K562 (cell line): ENCODE measurements at regions not wholly inside any gene's neighbourhood (a gene's known extent, or its start where the extent isn't known, plus 50 kb on each side); places are given as distances from the start of the nearest gene placed in this dataset.

Experiments used
- ATAC-seq: fragments of 200-7000 bp; cut with Tn5 transposase; 3 replicates; pipeline ENCODE4 v1.9.1; 2020; ENCODE audit warnings: moderate library complexity
- BruUV-seq: library from RNA; stranded (reverse); fragments of 400-500 nt; replicated peaks from 2 replicates; lab custom pipeline; 2021; lab: Mats Ljungman, UMichigan
- CTCF ChIA-PET: fragments of 300-600 bp; formaldehyde crosslinking; extraction: SDS; loops from one replicate; lab custom pipeline; 2021; ENCODE audit warnings: low intra/inter-chr PET ratio; lab: Yijun Ruan, JAX
- POLR2A ChIA-PET: fragments of 300-600, 350-650 bp; sonication (Branson Sonifier 250); formaldehyde crosslinking; extraction: SDS; loops from one replicate; lab custom pipeline; 2021; ENCODE audit warnings: antibody characterized with exemption, inconsistent platforms; lab: Yijun Ruan, JAX
- DNase-seq, 4 experiments: peaks; one replicate each; pipeline versions ENCODE4 v3.0.0 to v3.0.0-alpha.2; 2011 to 2018; ENCODE audit warnings: low spot score in 3 of 4, mixed read lengths in 3 of 4; ENCODE audit errors: extremely low read depth in 1 of 4
- FAIRE-seq: peaks from 2 replicates; lab custom pipeline; 2011; peaks lifted over from hg19 to GRCh38; lab: Jason Lieb, UNC
- H2AFZ ChIP-seq: 2 replicates; pipeline ENCODE4 v1.6.0; 2011; ENCODE audit warnings: low read depth, low read length, control low read depth, inconsistent platforms
- H3K27ac ChIP-seq: fragments of 200-600 bp; 3 replicates; pipeline ENCODE4 v1.8.0; 2011; ENCODE audit warnings: low read depth, mild to moderate bottlenecking, control low read depth, inconsistent platforms, low read length, moderate library complexity, mixed read lengths; ENCODE audit errors: extremely low read depth
- H3K27me3 ChIP-seq, 2 experiments: fragments of 300-600 bp in 1 of 2; 2 replicates in 1 of 2; 3 replicates in 1 of 2; pipeline versions ENCODE4 v1.6.0 to v1.8.0; 2011; ENCODE audit warnings: inconsistent platforms in 2 of 2, low read length in 2 of 2, mild to moderate bottlenecking in 1 of 2, mixed read lengths in 1 of 2, moderate library complexity in 1 of 2; ENCODE audit not compliant: control insufficient read depth in 2 of 2, insufficient read depth in 2 of 2
- H3K36me3 ChIP-seq: fragments of 300-600 bp; 3 replicates; pipeline ENCODE4 v1.8.0; 2011; ENCODE audit warnings: mild to moderate bottlenecking, low read length, inconsistent platforms; ENCODE audit not compliant: control insufficient read depth, insufficient read depth
- H3K4me1 ChIP-seq, 2 experiments: fragments of 200-600 bp in 1 of 2; replicated peaks in 1 of 2; 2 replicates in 1 of 2; 3 replicates in 1 of 2; pipeline versions ENCODE4 v1.5.1 to v1.8.0; 2011; ENCODE audit warnings: inconsistent platforms in 2 of 2, low read length in 2 of 2, mild to moderate bottlenecking in 1 of 2, mixed read lengths in 1 of 2, moderate library complexity in 1 of 2; ENCODE audit not compliant: control insufficient read depth in 2 of 2, insufficient read depth in 2 of 2
- H3K4me2 ChIP-seq: 2 replicates; pipeline ENCODE4 v1.6.1; 2011; ENCODE audit warnings: low read length, control low read depth, inconsistent platforms, mixed read lengths; ENCODE audit not compliant: insufficient read depth
- H3K4me3 ChIP-seq: fragments of 200-600 bp; sonication (generic), shearing (Covaris generic); 2 replicates; pipeline ENCODE4 v1.5.1; 2016; ENCODE audit warnings: control low read depth, inconsistent platforms
- H3K79me2 ChIP-seq: fragments of 200-600 bp; 3 replicates; pipeline ENCODE4 v1.8.0; 2011; ENCODE audit warnings: low read length, inconsistent platforms; ENCODE audit not compliant: control insufficient read depth, insufficient read depth
- H3K9ac ChIP-seq, 2 experiments: 2 replicates each; pipeline versions ENCODE4 v1.6.0 to v1.6.1; 2011; ENCODE audit warnings: low read depth in 2 of 2, low read length in 2 of 2, control low read depth in 1 of 2, inconsistent platforms in 1 of 2, mild to moderate bottlenecking in 1 of 2, mixed read lengths in 1 of 2; ENCODE audit not compliant: insufficient read depth in 1 of 2
- H3K9me1 ChIP-seq: one replicate; pipeline ENCODE4 v1.6.0; 2011; ENCODE audit warnings: inconsistent platforms, mild to moderate bottlenecking, low read length, moderate library complexity; ENCODE audit not compliant: control insufficient read depth, insufficient read depth
- H3K9me3 ChIP-seq: replicated peaks from 2 replicates; pipeline ENCODE4 v1.5.1; 2011; ENCODE audit warnings: low read depth, low read length, inconsistent platforms; ENCODE audit not compliant: control insufficient read depth, insufficient read depth
- H4K20me1 ChIP-seq: replicated peaks from 2 replicates; pipeline ENCODE4 v1.6.1; 2011; ENCODE audit warnings: low read length, inconsistent platforms, mixed read lengths; ENCODE audit not compliant: control insufficient read depth, insufficient read depth
- CBX1 ChIP-seq: sonication (generic); IDR thresholded peaks from 2 replicates; pipeline ENCODE4 v1.6.1; 2016; ENCODE audit warnings: antibody characterized with exemption, low read depth, mild to moderate bottlenecking
- DACH1 ChIP-seq: fragments of 450-650 bp; IDR thresholded peaks from 2 replicates; pipeline ENCODE4 v1.6.1; 2018; ENCODE audit not compliant: partially characterized antibody
- HSF4 ChIP-seq: fragments of 250-450 bp; sonication (Bioruptor Pico); IDR thresholded peaks from 2 replicates; pipeline ENCODE4 v2.1.2; 2022; ENCODE audit warnings: mild to moderate bottlenecking, moderate library complexity, borderline replicate concordance
- JUN ChIP-seq, 2 experiments: sonication (generic) in 1 of 2; formaldehyde crosslinking in 1 of 2; IDR thresholded peaks; 2 replicates each; pipeline versions ENCODE4 v1.6.1 to v1.8.0; 2012 to 2022; ENCODE audit warnings: borderline replicate concordance in 2 of 2, mild to moderate bottlenecking in 2 of 2, improper control_type of control experiment in 1 of 2, low read depth in 1 of 2, low read length in 1 of 2, missing genetic modification reagents in 1 of 2
- MCM3 ChIP-seq: fragments of 450-650 bp; IDR thresholded peaks from 2 replicates; pipeline ENCODE4 v1.6.1; 2016
- NCOR1 ChIP-seq: fragments of 450-650 bp; IDR thresholded peaks from 2 replicates; pipeline ENCODE4 v1.6.1; 2016; ENCODE audit warnings: mild to moderate bottlenecking, moderate library complexity
- NR2C1 ChIP-seq, 2 experiments: fragments of 450-650 bp; IDR thresholded peaks; 2 replicates each; pipeline ENCODE4 v1.6.1; 2017; ENCODE audit warnings: mild to moderate bottlenecking in 2 of 2, antibody characterized with exemption in 1 of 2, inconsistent platforms in 1 of 2, missing compliant biosample characterization in 1 of 2, missing genetic modification characterization in 1 of 2
- TBL1XR1 ChIP-seq, 2 experiments: IDR thresholded peaks; 2 replicates each; pipeline ENCODE4 v1.6.1; 2012; ENCODE audit warnings: improper control_type of control experiment in 2 of 2, low read length in 2 of 2, mild to moderate bottlenecking in 1 of 2
- ZFPM2 ChIP-seq: fragments of 250-450 bp; sonication (Bioruptor Pico); IDR thresholded peaks from 2 replicates; pipeline ENCODE4 v1.5.1; 2022; ENCODE audit warnings: mild to moderate bottlenecking
- WGBS: fragments of 100-300 bp; shearing (Covaris generic); methylation state at CpG from one replicate; pipeline ENCODE4 v1.1.6; 2016; ENCODE audit warnings: low coverage, mixed read lengths; ENCODE audit not compliant: insufficient coverage; ENCODE audit errors: missing lambda C conversion rate; 5-methylcytosine and 5-hydroxymethylcytosine counted together
- in situ Hi-C: fragments of 300-500 bp; cut with MboI; formaldehyde crosslinking; loops from 4 replicates; pipeline ENCODE4 v1.15.0; 2018; ENCODE audit warnings: inconsistent platforms, mixed read lengths
- intact Hi-C: fragments of 100-400 bp; cut with micrococcal nuclease; formaldehyde crosslinking; loops from 2 replicates; pipeline ENCODE4 v1.14.2; 2022
- TF ChIP-seq, protein P1 (sequence below): sonication (generic); formaldehyde crosslinking; IDR thresholded peaks from 2 replicates; pipeline ENCODE4 v1.8.1; 2023; ENCODE audit warnings: mild to moderate bottlenecking, missing genetic modification reagents, moderate library complexity
- TF ChIP-seq, protein P2 (sequence below): fragments of 450-650 bp; IDR thresholded peaks from 2 replicates; pipeline ENCODE4 v1.6.1; 2018; ENCODE audit warnings: mild to moderate bottlenecking, low read depth; ENCODE audit not compliant: partially characterized antibody
- TF ChIP-seq, protein P3 (sequence below): fragments of 450-650 bp; IDR thresholded peaks from 2 replicates; pipeline ENCODE4 v1.6.1; 2016; ENCODE audit warnings: missing biosample characterization, missing genetic modification characterization

DNA sequence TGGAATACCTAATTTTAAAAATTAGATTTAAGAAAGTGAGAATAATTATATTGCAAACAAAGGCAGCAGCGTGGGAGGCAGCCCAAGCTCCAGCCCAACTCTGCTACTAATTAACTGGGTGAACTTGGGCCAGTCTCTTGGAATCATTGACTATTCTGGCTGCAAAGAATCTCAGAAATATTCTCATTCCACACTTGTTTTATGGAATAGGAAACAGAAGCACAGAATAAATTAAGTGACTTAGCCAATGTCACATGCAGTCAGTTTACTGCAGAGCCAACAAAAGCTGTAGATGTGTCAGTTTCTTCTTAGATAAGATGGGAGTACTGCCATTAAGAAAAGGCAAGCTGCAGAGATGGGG lies 132.6 kb upstream of the FAM9B start:
- ATAC-seq (no peak), FAIRE-seq (no peak), DNase-seq (no peak)
- intact Hi-C loops (no loop called here), in situ Hi-C loops (no loop called here)
- Histone ChIP-seq H3K9me3 (no peaks in the 10 kb centered on the region), H3K4me2 (no peak overlapping the region), H3K4me1 (no peaks in the 10 kb centered on the region), H4K20me1 (no peaks in the 10 kb centered on the region), H3K79me2 (no peaks in the 10 kb centered on the region), H3K9ac (no peak overlapping the region), H3K9me1 (no peaks in the 10 kb centered on the region), H3K36me3 (no peaks in the 10 kb centered on the region), H3K27me3 (no peaks in the 10 kb centered on the region; a peak in 1 of 5 replicates), H2AFZ (no peak overlapping the region), H3K4me3 (no peak overlapping the region), H3K27ac (no peak overlapping the region)
- BruUV-seq: no TSS peak
- 0% methylated on average over 1 of the region's 1 CpG for WGBS
- TF ChIP-seq HSF4 (no peak), CBX1 (no peak), NCOR1 (no peak), DACH1 (no peak), MCM3 (no peak), JUN (IDR thresholded peaks at IDR 0.05; ENCODE audit: borderline replicate concordance, low read depth, low read length) (no peak), JUN (CRISPR knock-in tag; IDR thresholded peaks at IDR 0.05; ENCODE audit: borderline replicate concordance) (no peak)
- ChIA-PET CTCF (interaction anchor here (0.6 kb wide), 1 partner anchor 356 kb away, joined by 3 read pairs; no protein-coding TSS in a partner anchor), POLR2A (no interaction called here)

DNA sequence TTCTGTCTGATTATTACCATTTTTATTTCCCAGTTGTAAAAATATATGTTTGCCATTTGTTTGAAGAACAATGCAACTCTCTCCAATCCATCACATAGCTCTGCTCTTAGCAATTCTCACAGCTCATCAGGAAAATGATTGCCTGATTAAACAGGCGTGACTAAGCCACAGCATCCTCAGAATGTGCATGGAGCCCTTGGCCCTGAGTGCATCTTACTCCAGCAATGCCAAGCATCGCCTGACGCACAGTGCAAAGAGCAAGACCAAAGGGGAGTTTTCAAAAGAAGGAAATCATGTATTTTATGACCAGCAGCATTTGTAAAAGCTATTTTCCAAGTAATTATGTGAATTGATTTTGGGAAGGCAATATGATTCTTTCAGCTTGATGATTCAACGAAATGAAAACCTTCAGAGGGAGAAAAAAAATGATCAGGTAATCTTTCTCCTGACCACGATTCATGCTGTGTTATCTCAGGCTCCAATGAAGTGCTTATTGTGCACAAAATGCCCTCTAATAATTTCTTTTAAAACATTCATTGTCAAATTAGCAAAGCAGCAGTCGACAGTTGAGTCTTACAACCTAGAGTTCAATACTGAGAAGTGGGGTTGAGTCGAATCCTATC lies 138.0 kb upstream of the FAM9B start:
- Histone ChIP-seq H2AFZ (no peak overlapping the region), H3K27ac (no peak overlapping the region), H3K4me1 (no peaks in the 10 kb centered on the region), H3K9me3 (no peaks in the 10 kb centered on the region), H3K36me3 (no peaks in the 10 kb centered on the region), H4K20me1 (no peaks in the 10 kb centered on the region), H3K79me2 (no peaks in the 10 kb centered on the region), H3K9ac (no peak overlapping the region), H3K27me3 (no peaks in the 10 kb centered on the region), H3K9me1 (no peaks in the 10 kb centered on the region), H3K4me2 (no peak overlapping the region), H3K4me3 (no peak overlapping the region)
- DNase-seq (no peak), ATAC-seq (no peak), FAIRE-seq (no peak)
- 0% methylated on average over 7 of the region's 7 CpGs for WGBS
- in situ Hi-C loops (no loop called here), intact Hi-C loops (no loop called here)
- ChIA-PET POLR2A (no interaction called here), CTCF (no interaction called here)
- no TSS peak for BruUV-seq
- no peak for TF ChIP-seq ZFPM2 (CRISPR knock-in tag)
- TF ChIP-seq, protein P1, sequence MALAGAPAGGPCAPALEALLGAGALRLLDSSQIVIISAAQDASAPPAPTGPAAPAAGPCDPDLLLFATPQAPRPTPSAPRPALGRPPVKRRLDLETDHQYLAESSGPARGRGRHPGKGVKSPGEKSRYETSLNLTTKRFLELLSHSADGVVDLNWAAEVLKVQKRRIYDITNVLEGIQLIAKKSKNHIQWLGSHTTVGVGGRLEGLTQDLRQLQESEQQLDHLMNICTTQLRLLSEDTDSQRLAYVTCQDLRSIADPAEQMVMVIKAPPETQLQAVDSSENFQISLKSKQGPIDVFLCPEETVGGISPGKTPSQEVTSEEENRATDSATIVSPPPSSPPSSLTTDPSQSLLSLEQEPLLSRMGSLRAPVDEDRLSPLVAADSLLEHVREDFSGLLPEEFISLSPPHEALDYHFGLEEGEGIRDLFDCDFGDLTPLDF: no peak
- TF ChIP-seq NR2C1 (IDR thresholded peaks at IDR 0.05): no peak
- no peak for TF ChIP-seq NR2C1 (tag; IDR thresholded peaks at IDR 0.05)
- TF ChIP-seq, protein P2, sequence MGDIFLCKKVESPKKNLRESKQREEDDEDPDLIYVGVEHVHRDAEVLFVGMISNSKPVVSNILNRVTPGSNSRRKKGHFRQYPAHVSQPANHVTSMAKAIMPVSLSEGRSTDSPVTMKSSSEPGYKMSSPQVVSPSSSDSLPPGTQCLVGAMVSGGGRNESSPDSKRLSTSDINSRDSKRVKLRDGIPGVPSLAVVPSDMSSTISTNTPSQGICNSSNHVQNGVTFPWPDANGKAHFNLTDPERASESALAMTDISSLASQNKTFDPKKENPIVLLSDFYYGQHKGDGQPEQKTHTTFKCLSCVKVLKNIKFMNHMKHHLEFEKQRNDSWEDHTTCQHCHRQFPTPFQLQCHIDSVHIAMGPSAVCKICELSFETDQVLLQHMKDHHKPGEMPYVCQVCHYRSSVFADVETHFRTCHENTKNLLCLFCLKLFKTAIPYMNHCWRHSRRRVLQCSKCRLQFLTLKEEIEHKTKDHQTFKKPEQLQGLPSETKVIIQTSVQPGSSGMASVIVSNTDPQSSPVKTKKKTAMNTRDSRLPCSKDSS: no peak
- TF ChIP-seq, protein P3, sequence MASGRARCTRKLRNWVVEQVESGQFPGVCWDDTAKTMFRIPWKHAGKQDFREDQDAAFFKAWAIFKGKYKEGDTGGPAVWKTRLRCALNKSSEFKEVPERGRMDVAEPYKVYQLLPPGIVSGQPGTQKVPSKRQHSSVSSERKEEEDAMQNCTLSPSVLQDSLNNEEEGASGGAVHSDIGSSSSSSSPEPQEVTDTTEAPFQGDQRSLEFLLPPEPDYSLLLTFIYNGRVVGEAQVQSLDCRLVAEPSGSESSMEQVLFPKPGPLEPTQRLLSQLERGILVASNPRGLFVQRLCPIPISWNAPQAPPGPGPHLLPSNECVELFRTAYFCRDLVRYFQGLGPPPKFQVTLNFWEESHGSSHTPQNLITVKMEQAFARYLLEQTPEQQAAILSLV (tag): no peak
- no peak for TF ChIP-seq TBL1XR1 (IDR thresholded peaks at IDR 0.05; ENCODE audit: low read length in 2 of 2)
